ENCODE measurements at regions not wholly inside any gene's neighbourhood (a gene's known extent, or its start where the extent isn't known, plus 50 kb on each side); places are given as distances from the start of the nearest gene placed in this dataset.

DNA sequence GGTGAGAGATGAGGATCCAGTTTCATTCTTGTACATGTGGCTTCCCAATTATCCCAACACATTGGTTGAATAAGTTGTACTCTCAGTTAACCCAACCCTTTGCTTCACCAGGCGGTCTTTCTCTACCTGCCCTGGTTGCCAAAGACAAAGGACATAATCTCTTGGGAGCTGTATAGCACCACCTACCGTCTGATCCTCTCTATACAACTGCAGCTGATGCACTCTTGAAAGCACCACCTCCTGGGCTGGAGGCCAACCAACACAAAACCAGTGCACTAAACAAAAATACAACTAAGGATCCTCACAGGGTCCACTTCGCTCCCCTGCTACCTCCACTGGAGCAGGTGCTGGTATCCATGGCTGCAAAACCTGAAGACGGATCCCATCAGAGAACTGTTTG is 473.6 kb upstream of the NRXN1 start:
- Mint-ChIP-seq H3K9me3 (ENCODE audit: unreplicated experiment) (peaks cover 8% of the 10 kb centered on the region), H3K4me3 (ENCODE audit: unreplicated experiment) (no peak overlapping the region), H3K4me1 (ENCODE audit: unreplicated experiment) (peaks cover 2% of the 10 kb centered on the region), H3K27ac (ENCODE audit: unreplicated experiment) (no peak overlapping the region), H3K27me3 (ENCODE audit: unreplicated experiment) (no peaks in the 10 kb centered on the region), H3K36me3 (ENCODE audit: unreplicated experiment) (no peaks in the 10 kb centered on the region)
- no peak for DNase-seq (ENCODE audit: extremely low spot score, unreplicated experiment)
- TF ChIP-seq, protein P1, sequence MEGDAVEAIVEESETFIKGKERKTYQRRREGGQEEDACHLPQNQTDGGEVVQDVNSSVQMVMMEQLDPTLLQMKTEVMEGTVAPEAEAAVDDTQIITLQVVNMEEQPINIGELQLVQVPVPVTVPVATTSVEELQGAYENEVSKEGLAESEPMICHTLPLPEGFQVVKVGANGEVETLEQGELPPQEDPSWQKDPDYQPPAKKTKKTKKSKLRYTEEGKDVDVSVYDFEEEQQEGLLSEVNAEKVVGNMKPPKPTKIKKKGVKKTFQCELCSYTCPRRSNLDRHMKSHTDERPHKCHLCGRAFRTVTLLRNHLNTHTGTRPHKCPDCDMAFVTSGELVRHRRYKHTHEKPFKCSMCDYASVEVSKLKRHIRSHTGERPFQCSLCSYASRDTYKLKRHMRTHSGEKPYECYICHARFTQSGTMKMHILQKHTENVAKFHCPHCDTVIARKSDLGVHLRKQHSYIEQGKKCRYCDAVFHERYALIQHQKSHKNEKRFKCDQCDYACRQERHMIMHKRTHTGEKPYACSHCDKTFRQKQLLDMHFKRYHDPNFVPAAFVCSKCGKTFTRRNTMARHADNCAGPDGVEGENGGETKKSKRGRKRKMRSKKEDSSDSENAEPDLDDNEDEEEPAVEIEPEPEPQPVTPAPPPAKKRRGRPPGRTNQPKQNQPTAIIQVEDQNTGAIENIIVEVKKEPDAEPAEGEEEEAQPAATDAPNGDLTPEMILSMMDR (IDR thresholded peaks at IDR 0.05), result no peak

DNA sequence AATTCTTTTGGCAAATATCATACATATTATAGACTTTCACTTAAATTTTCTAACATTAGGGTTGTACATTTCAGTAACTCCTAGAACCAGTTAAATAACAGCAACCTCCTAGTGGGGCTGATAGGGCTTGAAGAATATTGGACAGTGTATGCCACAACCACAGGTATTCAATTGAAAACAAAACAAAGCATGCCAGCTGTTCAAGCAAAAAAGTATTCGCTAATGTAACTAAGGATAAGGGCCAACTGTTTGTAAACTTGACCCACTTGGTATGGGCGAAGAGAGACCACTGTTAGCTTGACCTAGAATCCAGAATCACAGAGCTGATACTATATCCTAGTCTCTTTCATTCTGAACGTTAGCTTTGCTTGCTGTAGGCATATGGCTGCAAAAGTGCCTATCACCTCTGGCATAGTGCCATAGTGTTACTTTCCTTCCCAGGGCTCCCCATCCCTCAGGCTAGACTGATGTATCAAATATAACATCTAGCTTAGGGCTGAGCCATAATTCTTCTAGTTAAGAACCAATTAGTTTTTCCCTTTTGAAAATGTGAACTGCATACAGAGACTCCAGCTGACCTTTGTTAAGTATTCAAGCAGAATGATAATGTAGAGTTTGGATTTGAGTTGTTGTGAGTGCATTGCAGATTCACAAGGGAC is 458.8 kb upstream of the NRXN1 start:
- TF ChIP-seq, protein P1 (IDR thresholded peaks at IDR 0.05), result no peak
- no peak overlapping the region for H3K4me3 Mint-ChIP-seq (ENCODE audit: unreplicated experiment)
- peaks cover 12% of the 10 kb centered on the region for H3K9me3 Mint-ChIP-seq (ENCODE audit: unreplicated experiment)
- H3K27ac Mint-ChIP-seq (ENCODE audit: unreplicated experiment), result no peak overlapping the region
- H3K27me3 Mint-ChIP-seq (ENCODE audit: unreplicated experiment), result no peaks in the 10 kb centered on the region
- DNase-seq (ENCODE audit: extremely low spot score, unreplicated experiment), result no peak
- no peaks in the 10 kb centered on the region for H3K36me3 Mint-ChIP-seq (ENCODE audit: unreplicated experiment)
- no peaks in the 10 kb centered on the region for H3K4me1 Mint-ChIP-seq (ENCODE audit: unreplicated experiment)

DNA sequence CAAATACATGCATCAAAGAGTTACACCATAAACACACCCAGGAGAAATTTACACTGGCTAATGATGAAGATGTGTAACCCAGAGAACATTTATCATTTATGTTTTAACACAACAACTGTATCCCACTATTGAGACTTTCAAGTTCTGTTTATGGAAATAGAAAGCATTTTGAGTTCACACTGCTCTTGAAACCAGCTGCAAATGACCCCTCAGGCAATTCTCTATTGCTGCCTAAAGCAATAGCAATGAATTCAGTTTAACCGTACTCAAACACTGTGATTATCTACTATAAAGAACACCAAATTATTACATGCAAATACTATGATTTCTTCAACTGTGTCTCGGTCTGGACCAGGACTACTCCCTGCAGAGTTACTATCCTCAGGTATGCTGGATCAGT is 452.7 kb upstream of the NRXN1 start:
- H3K9me3 Mint-ChIP-seq (ENCODE audit: unreplicated experiment), result peaks cover 9% of the 10 kb centered on the region
- no peak overlapping the region for H3K27ac Mint-ChIP-seq (ENCODE audit: unreplicated experiment)
- no peak for DNase-seq (ENCODE audit: extremely low spot score, unreplicated experiment)
- H3K27me3 Mint-ChIP-seq (ENCODE audit: unreplicated experiment), result no peaks in the 10 kb centered on the region
- H3K4me1 Mint-ChIP-seq (ENCODE audit: unreplicated experiment), result no peaks in the 10 kb centered on the region
- TF ChIP-seq, protein P1 (IDR thresholded peaks at IDR 0.05), result no peak
- no peak overlapping the region for H3K4me3 Mint-ChIP-seq (ENCODE audit: unreplicated experiment)
- H3K36me3 Mint-ChIP-seq (ENCODE audit: unreplicated experiment), result no peaks in the 10 kb centered on the region

GRCh38 chr2:51483720-51484119 is 451.8 kb upstream of the NRXN1 start:
- Mint-ChIP-seq H3K36me3 (ENCODE audit: unreplicated experiment) (no peaks in the 10 kb centered on the region), H3K4me3 (ENCODE audit: unreplicated experiment) (no peak overlapping the region), H3K27ac (ENCODE audit: unreplicated experiment) (no peak overlapping the region), H3K27me3 (ENCODE audit: unreplicated experiment) (no peaks in the 10 kb centered on the region), H3K4me1 (ENCODE audit: unreplicated experiment) (no peaks in the 10 kb centered on the region), H3K9me3 (ENCODE audit: unreplicated experiment) (peaks cover 9% of the 10 kb centered on the region)
- no peak for DNase-seq (ENCODE audit: extremely low spot score, unreplicated experiment)
- TF ChIP-seq, protein P1 (IDR thresholded peaks at IDR 0.05), result no peak

DNA sequence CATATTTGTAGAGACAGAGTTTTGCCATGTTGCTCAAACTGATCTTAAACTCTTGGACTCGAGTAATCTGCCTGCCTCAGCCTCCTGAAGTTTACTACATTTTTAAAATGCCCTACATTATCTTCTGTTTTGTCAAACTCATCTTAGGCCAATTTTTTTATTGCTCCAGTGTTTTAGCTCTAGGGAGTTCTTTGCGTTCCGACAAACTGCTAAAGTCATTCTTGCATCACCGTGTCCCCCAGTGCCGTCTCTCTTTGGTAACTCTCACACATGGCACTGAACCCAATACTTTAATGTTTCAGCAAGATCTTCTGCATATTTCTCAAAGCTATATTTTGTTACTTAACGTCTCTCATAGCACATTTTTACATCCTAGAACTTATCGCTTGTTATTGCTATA is 440.9 kb upstream of the NRXN1 start:
- H3K9me3 Mint-ChIP-seq (ENCODE audit: unreplicated experiment), result no peaks in the 10 kb centered on the region
- no peaks in the 10 kb centered on the region for H3K36me3 Mint-ChIP-seq (ENCODE audit: unreplicated experiment)
- no peak overlapping the region for H3K27ac Mint-ChIP-seq (ENCODE audit: unreplicated experiment)
- DNase-seq (ENCODE audit: extremely low spot score, unreplicated experiment), result no peak
- peaks cover 5% of the 10 kb centered on the region for H3K27me3 Mint-ChIP-seq (ENCODE audit: unreplicated experiment)
- H3K4me3 Mint-ChIP-seq (ENCODE audit: unreplicated experiment), result no peak overlapping the region
- TF ChIP-seq, protein P1 (IDR thresholded peaks at IDR 0.05), result no peak
- H3K4me1 Mint-ChIP-seq (ENCODE audit: unreplicated experiment), result no peaks in the 10 kb centered on the region
